Keratinocyte (primary cell): ENCODE measurements at regions not wholly inside any gene's neighbourhood (a gene's known extent, or its start where the extent isn't known, plus 50 kb on each side); places are given as distances from the start of the nearest gene placed in this dataset.

Source experiments
- DNase-seq: peaks from one replicate; pipeline ENCODE4 v3.0.0-alpha.2; 2011; ENCODE audit warnings: low read depth, missing footprints, low spot score
- FAIRE-seq: peaks from 2 replicates; lab custom pipeline; 2011; peaks lifted over from hg19 to GRCh38; lab: Jason Lieb, UNC
- H2AFZ ChIP-seq: 2 replicates; pipeline ENCODE4 v1.6.0; 2012; ENCODE audit warnings: low read length, control low read depth, inconsistent platforms; ENCODE audit not compliant: control insufficient read depth
- H3K27ac ChIP-seq: 2 replicates; pipeline ENCODE4 v1.5.1; 2011; ENCODE audit warnings: low read length; ENCODE audit not compliant: control insufficient read depth, insufficient read depth
- H3K27me3 ChIP-seq: 3 replicates; pipeline ENCODE4 v1.6.0; 2011; ENCODE audit warnings: low read length; ENCODE audit not compliant: control insufficient read depth, insufficient read depth; ENCODE audit errors: extremely low read depth
- H3K36me3 ChIP-seq, 2 experiments: 2 replicates in 1 of 2; 3 replicates in 1 of 2; pipeline ENCODE4 v1.5.1; 2011; ENCODE audit warnings: low read length in 2 of 2, mild to moderate bottlenecking in 1 of 2; ENCODE audit not compliant: control insufficient read depth in 2 of 2, insufficient read depth in 2 of 2; ENCODE audit errors: extremely low read depth in 1 of 2
- H3K4me1 ChIP-seq: 3 replicates; pipeline ENCODE4 v1.5.1; 2011; ENCODE audit warnings: low read length; ENCODE audit not compliant: control insufficient read depth, insufficient read depth; ENCODE audit errors: extremely low read depth
- H3K4me2 ChIP-seq: 3 replicates; pipeline ENCODE4 v1.6.0; 2011; ENCODE audit warnings: low read depth, low read length; ENCODE audit not compliant: control insufficient read depth, insufficient read depth; ENCODE audit errors: extremely low read depth
- H3K4me3 ChIP-seq, 3 experiments: fragments of 200-600 bp in 1 of 3; sonication (generic) in 1 of 3; 2 replicates in 2 of 3; 3 replicates in 1 of 3; pipeline ENCODE4 v1.5.1; 2011 to 2016; ENCODE audit warnings: low read length in 3 of 3, mild to moderate bottlenecking in 3 of 3, control low read depth in 2 of 3, inconsistent platforms in 1 of 3, low read depth in 1 of 3, mixed read lengths in 1 of 3, mixed run types in 1 of 3, moderate library complexity in 1 of 3; ENCODE audit not compliant: control insufficient read depth in 2 of 3, insufficient read depth in 2 of 3; ENCODE audit errors: extremely low read depth in 1 of 3
- H3K79me2 ChIP-seq: 2 replicates; pipeline ENCODE4 v1.6.0; 2012; ENCODE audit warnings: low read length; ENCODE audit not compliant: control insufficient read depth, insufficient read depth
- H3K9ac ChIP-seq: 3 replicates; pipeline ENCODE4 v1.6.0; 2011; ENCODE audit warnings: low read length; ENCODE audit not compliant: control insufficient read depth, insufficient read depth; ENCODE audit errors: extremely low read depth
- H3K9me1 ChIP-seq: 3 replicates; pipeline ENCODE4 v1.6.0; 2011; ENCODE audit warnings: low read length; ENCODE audit not compliant: control insufficient read depth, insufficient read depth; ENCODE audit errors: extremely low read depth
- H3K9me3 ChIP-seq: 2 replicates; pipeline ENCODE4 v1.5.1; 2012; ENCODE audit warnings: low read depth, low read length; ENCODE audit not compliant: control insufficient read depth
- H4K20me1 ChIP-seq: 3 replicates; pipeline ENCODE4 v1.6.0; 2011; ENCODE audit warnings: low read length; ENCODE audit not compliant: control insufficient read depth, insufficient read depth; ENCODE audit errors: extremely low read depth
- EZH2 ChIP-seq: IDR thresholded peaks from one replicate; pipeline ENCODE4 v1.6.1; 2012; ENCODE audit warnings: inconsistent platforms, mild to moderate bottlenecking, low read length, moderate library complexity
- dilution Hi-C: fragments of 300-500 bp; cut with MboI; formaldehyde crosslinking; loops from one replicate; pipeline ENCODE4 v1.7.0; 2020; ENCODE audit warnings: low sequenced_read_pairs; ENCODE audit not compliant: extremely low pct_ligation_motif_present
- TF ChIP-seq, protein P1 (sequence below), 3 experiments: IDR thresholded peaks in 1 of 3; conservative IDR thresholded peaks in 1 of 3; optimal IDR thresholded peaks in 1 of 3; 2 replicates in 2 of 3; 3 replicates in 1 of 3; pipeline versions ENCODE3 to v1.5.1; 2011; ENCODE audit warnings: low read length in 3 of 3, mild to moderate bottlenecking in 3 of 3, moderate library complexity in 2 of 3, control low read depth in 1 of 3, inconsistent platforms in 1 of 3; ENCODE audit not compliant: insufficient read depth in 2 of 3; ENCODE audit errors: extremely low read depth in 1 of 3

DNA sequence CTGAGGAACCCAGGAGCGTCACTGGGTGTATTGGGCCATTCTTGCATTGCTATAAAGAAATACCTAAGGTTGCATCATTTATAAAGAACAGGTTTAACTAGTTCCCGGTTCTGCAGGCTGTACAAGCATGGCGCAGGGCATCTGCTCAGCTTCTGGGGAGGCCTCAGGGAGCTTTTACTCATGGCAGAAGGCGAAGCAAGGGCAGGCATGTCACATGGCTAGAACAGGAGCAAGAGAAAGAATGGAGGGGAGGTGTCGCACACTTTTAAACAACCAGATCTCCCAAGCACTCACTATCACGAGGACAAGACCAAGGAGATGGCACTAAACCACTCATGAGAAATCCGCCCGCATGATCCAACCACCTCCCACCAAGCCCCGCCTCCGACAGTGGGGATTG is 65.2 kb downstream of the PSMG1 start:
- dilution Hi-C loops, result no loop called here
- Histone ChIP-seq H3K4me2 (no peak overlapping the region), H2AFZ (no peak overlapping the region)

DNA sequence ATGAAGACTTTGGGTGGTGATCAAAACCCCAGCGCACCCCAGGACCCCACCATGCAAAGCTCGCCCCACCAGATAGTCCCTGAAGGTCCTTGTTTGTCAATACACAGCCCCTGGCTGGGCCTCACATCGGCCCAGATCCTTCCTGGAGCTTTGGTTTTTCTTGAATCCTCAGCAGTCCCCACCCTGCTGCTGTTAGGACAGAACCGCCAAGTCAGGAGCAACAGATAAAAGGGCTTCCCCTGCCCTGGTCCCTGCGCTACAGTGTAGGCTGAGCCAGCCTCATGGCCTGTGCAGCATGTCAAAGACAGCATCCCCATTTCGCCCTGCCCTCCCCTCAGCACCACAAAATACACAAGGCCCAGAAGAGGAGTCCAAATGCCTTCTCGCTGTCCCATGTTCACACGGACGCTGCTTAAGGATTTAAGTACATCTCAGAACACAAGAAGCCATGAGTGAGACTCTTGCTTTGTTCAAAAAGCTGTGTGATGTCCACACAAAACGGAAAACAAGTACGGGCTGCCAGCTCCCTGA is 65.7 kb downstream of the PSMG1 start:
- Histone ChIP-seq H3K27ac (no peak overlapping the region), H3K36me3 (no peaks in the 10 kb centered on the region), H4K20me1 (no peaks in the 10 kb centered on the region), H3K4me2 (no peak overlapping the region), H3K9me3 (no peaks in the 10 kb centered on the region), H3K4me1 (no peaks in the 10 kb centered on the region), H3K27me3 (no peaks in the 10 kb centered on the region), H2AFZ (no peak overlapping the region), H3K79me2 (no peaks in the 10 kb centered on the region), H3K9ac (no peak overlapping the region), H3K4me3 (no peak overlapping the region), H3K9me1 (no peaks in the 10 kb centered on the region)
- FAIRE-seq (no peak), DNase-seq (no peak)
- TF ChIP-seq, protein P1, sequence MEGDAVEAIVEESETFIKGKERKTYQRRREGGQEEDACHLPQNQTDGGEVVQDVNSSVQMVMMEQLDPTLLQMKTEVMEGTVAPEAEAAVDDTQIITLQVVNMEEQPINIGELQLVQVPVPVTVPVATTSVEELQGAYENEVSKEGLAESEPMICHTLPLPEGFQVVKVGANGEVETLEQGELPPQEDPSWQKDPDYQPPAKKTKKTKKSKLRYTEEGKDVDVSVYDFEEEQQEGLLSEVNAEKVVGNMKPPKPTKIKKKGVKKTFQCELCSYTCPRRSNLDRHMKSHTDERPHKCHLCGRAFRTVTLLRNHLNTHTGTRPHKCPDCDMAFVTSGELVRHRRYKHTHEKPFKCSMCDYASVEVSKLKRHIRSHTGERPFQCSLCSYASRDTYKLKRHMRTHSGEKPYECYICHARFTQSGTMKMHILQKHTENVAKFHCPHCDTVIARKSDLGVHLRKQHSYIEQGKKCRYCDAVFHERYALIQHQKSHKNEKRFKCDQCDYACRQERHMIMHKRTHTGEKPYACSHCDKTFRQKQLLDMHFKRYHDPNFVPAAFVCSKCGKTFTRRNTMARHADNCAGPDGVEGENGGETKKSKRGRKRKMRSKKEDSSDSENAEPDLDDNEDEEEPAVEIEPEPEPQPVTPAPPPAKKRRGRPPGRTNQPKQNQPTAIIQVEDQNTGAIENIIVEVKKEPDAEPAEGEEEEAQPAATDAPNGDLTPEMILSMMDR (optimal IDR thresholded peaks at IDR 0.05 in 1 of 3, IDR thresholded peaks at IDR 0.05 in 1 of 3, conservative IDR thresholded peaks at IDR 0.05 in 1 of 3; ENCODE audit: extremely low read depth in 1 of 3, insufficient read depth in 2 of 3, low read length in 3 of 3), result no peak
- TF ChIP-seq EZH2, result no peak
- dilution Hi-C loops, result no loop called here

More for the DNA sequence above, 65.2 kb downstream of the PSMG1 start:
- Histone ChIP-seq H3K27ac (no peak overlapping the region), H3K9me3 (no peaks in the 10 kb centered on the region), H3K9me1 (no peaks in the 10 kb centered on the region), H3K36me3 (no peaks in the 10 kb centered on the region), H3K79me2 (no peaks in the 10 kb centered on the region), H3K4me1 (no peaks in the 10 kb centered on the region), H3K9ac (no peak overlapping the region), H4K20me1 (no peaks in the 10 kb centered on the region), H3K4me3 (no peak overlapping the region), H3K27me3 (no peaks in the 10 kb centered on the region)
- DNase-seq, result no peak
- no peak for FAIRE-seq
- TF ChIP-seq, protein P1 (optimal IDR thresholded peaks at IDR 0.05 in 1 of 3, IDR thresholded peaks at IDR 0.05 in 1 of 3, conservative IDR thresholded peaks at IDR 0.05 in 1 of 3; ENCODE audit: extremely low read depth in 1 of 3, insufficient read depth in 2 of 3, low read length in 3 of 3), result no peak
- no peak for TF ChIP-seq EZH2
